HCT116 (cell line): ENCODE measurements at regions not wholly inside any gene's neighbourhood (a gene's known extent, or its start where the extent isn't known, plus 50 kb on each side); places are given as distances from the start of the nearest gene placed in this dataset.

Experiments
- ATAC-seq: fragments of 200-7000 bp; cut with Tn5 transposase; 2 replicates; pipeline ENCODE4 v1.9.1; 2020; ENCODE audit warnings: mild to moderate bottlenecking, moderate library complexity
- BruUV-seq: library from RNA; stranded (reverse); fragments of 400-500 nt; replicated peaks from 2 replicates; lab custom pipeline; 2021; lab: Mats Ljungman, UMichigan
- CTCF ChIA-PET: fragments of 300-600 bp; sonication (Branson Sonifier 250); formaldehyde crosslinking; loops from one replicate; lab custom pipeline; 2021; ENCODE audit warnings: antibody characterized with exemption; lab: Charles Lee
- POLR2A ChIA-PET: fragments of 300-600, 350-600 bp; sonication (Branson Sonifier 250); formaldehyde crosslinking; loops from one replicate; lab custom pipeline; 2021; ENCODE audit warnings: antibody characterized with exemption; lab: Charles Lee
- RAD21 ChIA-PET, 2 experiments: fragments of 300-600 bp; sonication (Branson Sonifier 250); formaldehyde crosslinking; loops; one replicate each; lab custom pipeline; 2023; ENCODE audit warnings: low total read pairs in 2 of 2; ENCODE audit not compliant: uncharacterized antibody in 2 of 2, unreplicated experiment in 2 of 2, low non-redundant PET in 1 of 2; lab: Charles Lee
- DNase-seq: peaks from one replicate; pipeline ENCODE4 v3.0.0-alpha.2; 2010; ENCODE audit warnings: low read depth, low spot score
- H2AFZ ChIP-seq: fragments of 200-600 bp; shearing (Covaris generic), sonication (generic); 2 replicates; pipeline ENCODE4 v1.6.1; 2017; ENCODE audit warnings: low read depth, mixed run types, mixed read lengths, antibody characterized with exemption, low read length; ENCODE audit not compliant: poor library complexity, severe bottlenecking
- H3K27ac ChIP-seq: 2 replicates; pipeline ENCODE4 v1.5.1; 2012; ENCODE audit warnings: low read depth, low read length
- H3K27me3 ChIP-seq: fragments of 200-600 bp; sonication (generic); 2 replicates; pipeline ENCODE4 v1.6.1; 2016; ENCODE audit warnings: mixed run types, low read length, mixed read lengths; ENCODE audit not compliant: insufficient read depth
- H3K36me3 ChIP-seq, 2 experiments: fragments of 200-500 bp in 1 of 2; fragments of 200-600 bp in 1 of 2; sonication (Bioruptor generic) in 1 of 2; sonication (generic) in 1 of 2; 2 replicates each; pipeline versions ENCODE4 v1.5.1 to v1.6.1; 2014 to 2016; ENCODE audit warnings: low read length in 2 of 2, inconsistent platforms in 1 of 2, mixed read lengths in 1 of 2, mixed run types in 1 of 2; ENCODE audit not compliant: insufficient read depth in 2 of 2, control insufficient read depth in 1 of 2
- H3K4me1 ChIP-seq, 2 experiments: fragments of 200-600 bp in 1 of 2; sonication (generic) in 1 of 2; 2 replicates each; pipeline versions ENCODE4 v1.5.1 to v1.6.1; 2012 to 2017; ENCODE audit warnings: low read length in 2 of 2, inconsistent platforms in 1 of 2, mild to moderate bottlenecking in 1 of 2, mixed read lengths in 1 of 2, mixed run types in 1 of 2, moderate library complexity in 1 of 2; ENCODE audit not compliant: insufficient read depth in 2 of 2, control insufficient read depth in 1 of 2
- H3K4me2 ChIP-seq: fragments of 200-600 bp; sonication (generic); 2 replicates; pipeline ENCODE4 v1.6.1; 2017; ENCODE audit warnings: mixed run types, low read length, mixed read lengths
- H3K4me3 ChIP-seq, 2 experiments: fragments of 200-600 bp in 1 of 2; sonication (generic) in 1 of 2; replicated peaks in 1 of 2; 2 replicates each; pipeline ENCODE4 v1.5.1; 2011 to 2016; ENCODE audit warnings: low read length in 2 of 2, control low read depth in 1 of 2, low read depth in 1 of 2, mild to moderate bottlenecking in 1 of 2, mixed read lengths in 1 of 2, mixed run types in 1 of 2
- H3K79me2 ChIP-seq: fragments of 200-600 bp; sonication (generic); 2 replicates; pipeline ENCODE4 v1.6.1; 2017; ENCODE audit warnings: mild to moderate bottlenecking, mixed run types, low read length, moderate library complexity, mixed read lengths; ENCODE audit not compliant: insufficient read depth
- H3K9ac ChIP-seq: fragments of 200-600 bp; sonication (generic); 2 replicates; pipeline ENCODE4 v1.6.1; 2016; ENCODE audit warnings: low read length, mixed read lengths
- H3K9me2 ChIP-seq: fragments of 200-600 bp; sonication (generic), shearing (Covaris generic); 2 replicates; pipeline ENCODE4 v1.6.1; 2017; ENCODE audit warnings: mixed run types, mild to moderate bottlenecking, moderate library complexity; ENCODE audit not compliant: insufficient read depth
- H3K9me3 ChIP-seq, 2 experiments: fragments of 200-500 bp in 1 of 2; fragments of 200-600 bp in 1 of 2; sonication (Bioruptor generic) in 1 of 2; sonication (generic) in 1 of 2; 2 replicates each; pipeline ENCODE4 v1.6.1; 2014 to 2017; ENCODE audit warnings: low read length in 2 of 2, mixed read lengths in 2 of 2, inconsistent platforms in 1 of 2, low read depth in 1 of 2, mild to moderate bottlenecking in 1 of 2, mixed run types in 1 of 2, moderate library complexity in 1 of 2; ENCODE audit not compliant: control insufficient read depth in 1 of 2, insufficient read depth in 1 of 2
- H4K20me1 ChIP-seq: fragments of 200-600 bp; sonication (generic), shearing (Covaris generic); 2 replicates; pipeline ENCODE4 v1.6.1; 2017; ENCODE audit warnings: mixed run types, mild to moderate bottlenecking, moderate library complexity; ENCODE audit not compliant: insufficient read depth
- CBX3 ChIP-seq: IDR thresholded peaks from 2 replicates; pipeline ENCODE4 v1.6.1; 2012; ENCODE audit warnings: low read depth
- CEBPB ChIP-seq: IDR thresholded peaks from 2 replicates; pipeline ENCODE4 v1.6.1; 2012; ENCODE audit warnings: low read depth
- EZH2 ChIP-seq: fragments of 200-600 bp; sonication (generic); IDR thresholded peaks from 2 replicates; pipeline ENCODE4 v1.6.1; 2017; ENCODE audit warnings: antibody characterized with exemption, mixed run types
- EZH2phosphoT487 ChIP-seq: fragments of 200-600 bp; IDR thresholded peaks from 2 replicates; pipeline ENCODE4 v1.6.1; 2018; ENCODE audit warnings: antibody characterized with exemption, borderline replicate concordance
- FOSL1 ChIP-seq: IDR thresholded peaks from 2 replicates; pipeline ENCODE4 v1.6.1; 2012; ENCODE audit warnings: low read depth
- JUND ChIP-seq: IDR thresholded peaks from 2 replicates; pipeline ENCODE4 v1.6.1; 2012
- MAX ChIP-seq: IDR thresholded peaks from 2 replicates; pipeline ENCODE4 v1.6.1; 2012
- POLR2A ChIP-seq: IDR thresholded peaks from 2 replicates; pipeline ENCODE4 v1.7.0; 2011; ENCODE audit warnings: borderline replicate concordance; ENCODE audit not compliant: insufficient read depth, insufficient read length; ENCODE audit errors: extremely low read depth
- POLR2AphosphoS5 ChIP-seq: IDR thresholded peaks from 2 replicates; pipeline ENCODE4 v1.6.1; 2011; ENCODE audit warnings: mild to moderate bottlenecking, low read depth, low read length, moderate library complexity
- SIN3A ChIP-seq: IDR thresholded peaks from 2 replicates; pipeline ENCODE4 v1.6.1; 2012; ENCODE audit warnings: low read depth
- SRF ChIP-seq: IDR thresholded peaks from 2 replicates; pipeline ENCODE4 v1.6.1; 2012; ENCODE audit warnings: low read depth
- TCF7L2 ChIP-seq: IDR thresholded peaks from 2 replicates; pipeline ENCODE4 v1.7.0; 2011; ENCODE audit warnings: borderline replicate concordance, inconsistent platforms; ENCODE audit not compliant: insufficient read depth, insufficient read length; ENCODE audit errors: extremely low read depth
- YY1 ChIP-seq: IDR thresholded peaks from 2 replicates; pipeline ENCODE4 v1.6.1; 2011; ENCODE audit warnings: low read length, low read depth, moderate library complexity, mild to moderate bottlenecking; ENCODE audit not compliant: insufficient replicate concordance; ENCODE audit errors: extremely low read depth
- ZFX ChIP-seq: fragments of 450-650 bp; IDR thresholded peaks from 2 replicates; pipeline ENCODE4 v1.6.1; 2017
- ZNF274 ChIP-seq: fragments of 200-500 bp; sonication (Bioruptor generic); IDR thresholded peaks from 2 replicates; pipeline ENCODE4 v1.6.1; 2014; ENCODE audit warnings: mild to moderate bottlenecking, low read depth, low read length, inconsistent platforms
- intact Hi-C: fragments of 100-400 bp; cut with micrococcal nuclease; formaldehyde crosslinking; loops from 2 replicates; pipeline ENCODE4 v1.10.0; 2022
- TF ChIP-seq, protein P1 (sequence below), 3 experiments: fragments of 200-600 bp in 1 of 3; sonication (generic) in 1 of 3; IDR thresholded peaks in 2 of 3; conservative IDR thresholded peaks in 1 of 3; 2 replicates each; pipeline ENCODE4 v1.5.1; 2012 to 2017; ENCODE audit warnings: low read depth in 2 of 3, low read length in 2 of 3, antibody characterized with exemption in 1 of 3, borderline replicate concordance in 1 of 3, control low read depth in 1 of 3, mild to moderate bottlenecking in 1 of 3, mixed read lengths in 1 of 3, mixed run types in 1 of 3, moderate library complexity in 1 of 3; ENCODE audit not compliant: insufficient read depth in 1 of 3
- TF ChIP-seq, protein P2 (sequence below): IDR thresholded peaks from 2 replicates; pipeline ENCODE4 v1.6.1; 2012; ENCODE audit warnings: low read depth

DNA sequence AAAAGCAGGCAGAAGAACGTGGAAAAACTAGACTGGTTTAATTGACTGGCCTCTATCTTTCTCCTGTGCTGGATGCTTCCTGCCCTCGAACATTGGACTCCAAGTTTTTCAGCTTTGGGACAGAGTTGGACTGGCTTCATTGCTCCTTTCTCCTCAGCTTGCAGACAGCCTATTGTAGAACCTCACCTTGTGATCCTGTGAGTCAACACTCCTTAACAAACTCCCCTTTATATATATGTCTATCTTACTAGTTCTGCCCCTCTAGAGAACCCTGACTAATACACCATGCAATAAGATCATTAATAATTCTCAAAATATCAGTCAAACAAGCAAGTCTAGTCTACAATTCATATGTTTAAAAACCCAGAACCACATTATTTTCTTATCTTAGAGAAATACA lies 662.4 kb downstream of the TBC1D4 start:
- ATAC-seq (no peak), DNase-seq (no peak)
- Histone ChIP-seq H3K79me2 (no peaks in the 10 kb centered on the region), H3K36me3 (no peaks in the 10 kb centered on the region), H3K9me3 (no peaks in the 10 kb centered on the region), H3K4me2 (no peak overlapping the region), H3K27me3 (no peaks in the 10 kb centered on the region), H3K9me2 (no peaks in the 10 kb centered on the region), H2AFZ (no peak overlapping the region), H4K20me1 (no peaks in the 10 kb centered on the region), H3K4me3 (no peak overlapping the region), H3K9ac (no peak overlapping the region), H3K4me1 (no peaks in the 10 kb centered on the region), H3K27ac (no peak overlapping the region)
- intact Hi-C loops: no loop called here
- no peak for TF ChIP-seq YY1
- no peak for TF ChIP-seq JUND
- no peak for TF ChIP-seq ZNF274
- TF ChIP-seq SIN3A: no peak
- TF ChIP-seq, protein P1, sequence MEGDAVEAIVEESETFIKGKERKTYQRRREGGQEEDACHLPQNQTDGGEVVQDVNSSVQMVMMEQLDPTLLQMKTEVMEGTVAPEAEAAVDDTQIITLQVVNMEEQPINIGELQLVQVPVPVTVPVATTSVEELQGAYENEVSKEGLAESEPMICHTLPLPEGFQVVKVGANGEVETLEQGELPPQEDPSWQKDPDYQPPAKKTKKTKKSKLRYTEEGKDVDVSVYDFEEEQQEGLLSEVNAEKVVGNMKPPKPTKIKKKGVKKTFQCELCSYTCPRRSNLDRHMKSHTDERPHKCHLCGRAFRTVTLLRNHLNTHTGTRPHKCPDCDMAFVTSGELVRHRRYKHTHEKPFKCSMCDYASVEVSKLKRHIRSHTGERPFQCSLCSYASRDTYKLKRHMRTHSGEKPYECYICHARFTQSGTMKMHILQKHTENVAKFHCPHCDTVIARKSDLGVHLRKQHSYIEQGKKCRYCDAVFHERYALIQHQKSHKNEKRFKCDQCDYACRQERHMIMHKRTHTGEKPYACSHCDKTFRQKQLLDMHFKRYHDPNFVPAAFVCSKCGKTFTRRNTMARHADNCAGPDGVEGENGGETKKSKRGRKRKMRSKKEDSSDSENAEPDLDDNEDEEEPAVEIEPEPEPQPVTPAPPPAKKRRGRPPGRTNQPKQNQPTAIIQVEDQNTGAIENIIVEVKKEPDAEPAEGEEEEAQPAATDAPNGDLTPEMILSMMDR (IDR thresholded peaks at IDR 0.05 in 2 of 3, conservative IDR thresholded peaks at IDR 0.05 in 1 of 3; ENCODE audit: borderline replicate concordance in 1 of 3, insufficient read depth in 1 of 3, low read depth in 2 of 3, low read length in 2 of 3): no peak
- no peak for TF ChIP-seq SRF
- no peak for TF ChIP-seq TCF7L2
- no peak for TF ChIP-seq ZFX
- TF ChIP-seq EZH2phosphoT487: no peak
- TF ChIP-seq MAX: no peak
- no peak for TF ChIP-seq FOSL1
- TF ChIP-seq, protein P2, sequence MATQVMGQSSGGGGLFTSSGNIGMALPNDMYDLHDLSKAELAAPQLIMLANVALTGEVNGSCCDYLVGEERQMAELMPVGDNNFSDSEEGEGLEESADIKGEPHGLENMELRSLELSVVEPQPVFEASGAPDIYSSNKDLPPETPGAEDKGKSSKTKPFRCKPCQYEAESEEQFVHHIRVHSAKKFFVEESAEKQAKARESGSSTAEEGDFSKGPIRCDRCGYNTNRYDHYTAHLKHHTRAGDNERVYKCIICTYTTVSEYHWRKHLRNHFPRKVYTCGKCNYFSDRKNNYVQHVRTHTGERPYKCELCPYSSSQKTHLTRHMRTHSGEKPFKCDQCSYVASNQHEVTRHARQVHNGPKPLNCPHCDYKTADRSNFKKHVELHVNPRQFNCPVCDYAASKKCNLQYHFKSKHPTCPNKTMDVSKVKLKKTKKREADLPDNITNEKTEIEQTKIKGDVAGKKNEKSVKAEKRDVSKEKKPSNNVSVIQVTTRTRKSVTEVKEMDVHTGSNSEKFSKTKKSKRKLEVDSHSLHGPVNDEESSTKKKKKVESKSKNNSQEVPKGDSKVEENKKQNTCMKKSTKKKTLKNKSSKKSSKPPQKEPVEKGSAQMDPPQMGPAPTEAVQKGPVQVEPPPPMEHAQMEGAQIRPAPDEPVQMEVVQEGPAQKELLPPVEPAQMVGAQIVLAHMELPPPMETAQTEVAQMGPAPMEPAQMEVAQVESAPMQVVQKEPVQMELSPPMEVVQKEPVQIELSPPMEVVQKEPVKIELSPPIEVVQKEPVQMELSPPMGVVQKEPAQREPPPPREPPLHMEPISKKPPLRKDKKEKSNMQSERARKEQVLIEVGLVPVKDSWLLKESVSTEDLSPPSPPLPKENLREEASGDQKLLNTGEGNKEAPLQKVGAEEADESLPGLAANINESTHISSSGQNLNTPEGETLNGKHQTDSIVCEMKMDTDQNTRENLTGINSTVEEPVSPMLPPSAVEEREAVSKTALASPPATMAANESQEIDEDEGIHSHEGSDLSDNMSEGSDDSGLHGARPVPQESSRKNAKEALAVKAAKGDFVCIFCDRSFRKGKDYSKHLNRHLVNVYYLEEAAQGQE: no peak
- no peak for TF ChIP-seq CEBPB
- no peak for TF ChIP-seq EZH2
- no peak for TF ChIP-seq POLR2A
- TF ChIP-seq CBX3: no peak
- TF ChIP-seq POLR2AphosphoS5: no peak
- no TSS peak for BruUV-seq
- ChIA-PET CTCF (no interaction called here), POLR2A (no interaction called here), RAD21 (no interaction called here)
